HG03108 (cell line): ENCODE measurements at regions not wholly inside any gene's neighbourhood (a gene's known extent, or its start where the extent isn't known, plus 50 kb on each side); places are given as distances from the start of the nearest gene placed in this dataset.

Experiments
- ATAC-seq: cut with Tn5 transposase; IDR thresholded peaks from one replicate; pipeline ENCODE4 v1.9.1; 2021; ENCODE audit warnings: moderate library complexity; ENCODE audit not compliant: unreplicated experiment

- ATAC-seq, result no peak
Measured at GRCh38 chr3:72153477-72154314, 368.7 kb upstream of the PROK2 start.

GRCh38 chr3:72152551-72153476 lies 367.9 kb upstream of the PROK2 start:
- no peak for ATAC-seq

DNA sequence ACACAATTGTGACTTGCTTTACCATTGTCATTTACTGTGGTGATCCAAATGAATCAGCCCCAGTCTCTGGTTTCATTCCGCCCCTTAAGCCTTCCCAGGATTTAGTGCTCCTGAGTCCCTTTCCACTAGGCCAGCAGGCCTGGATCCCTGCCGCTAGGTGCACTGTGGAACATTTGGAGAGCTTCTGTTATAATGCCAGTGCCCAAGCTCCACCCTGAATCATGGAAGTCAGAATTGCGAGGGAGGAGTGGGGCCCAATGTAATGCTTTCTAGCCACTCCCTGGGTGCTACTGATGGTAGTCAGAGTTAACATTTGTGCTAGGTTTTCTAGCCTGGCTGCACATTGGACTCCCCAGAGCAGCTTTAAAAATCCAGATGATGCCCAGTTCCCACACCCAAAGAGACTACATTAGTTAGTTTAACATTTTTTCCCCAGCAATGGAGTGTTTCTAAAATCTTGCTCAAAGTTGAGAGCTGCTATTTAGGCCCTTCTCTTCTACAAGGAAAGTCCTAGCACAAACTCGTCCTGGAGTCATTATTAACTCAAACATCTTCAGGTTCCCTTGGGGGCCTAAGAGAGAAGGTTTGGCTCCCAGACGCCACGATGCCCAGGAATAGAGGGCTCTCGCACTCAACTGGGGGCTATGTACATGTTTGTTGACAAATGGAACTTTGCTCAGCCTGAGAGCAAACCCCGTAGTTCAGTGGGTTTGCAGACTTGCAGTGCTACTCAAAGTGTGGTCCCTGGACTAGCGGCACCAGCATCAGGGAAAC lies 366.7 kb upstream of the PROK2 start:
- no peak for ATAC-seq

DNA sequence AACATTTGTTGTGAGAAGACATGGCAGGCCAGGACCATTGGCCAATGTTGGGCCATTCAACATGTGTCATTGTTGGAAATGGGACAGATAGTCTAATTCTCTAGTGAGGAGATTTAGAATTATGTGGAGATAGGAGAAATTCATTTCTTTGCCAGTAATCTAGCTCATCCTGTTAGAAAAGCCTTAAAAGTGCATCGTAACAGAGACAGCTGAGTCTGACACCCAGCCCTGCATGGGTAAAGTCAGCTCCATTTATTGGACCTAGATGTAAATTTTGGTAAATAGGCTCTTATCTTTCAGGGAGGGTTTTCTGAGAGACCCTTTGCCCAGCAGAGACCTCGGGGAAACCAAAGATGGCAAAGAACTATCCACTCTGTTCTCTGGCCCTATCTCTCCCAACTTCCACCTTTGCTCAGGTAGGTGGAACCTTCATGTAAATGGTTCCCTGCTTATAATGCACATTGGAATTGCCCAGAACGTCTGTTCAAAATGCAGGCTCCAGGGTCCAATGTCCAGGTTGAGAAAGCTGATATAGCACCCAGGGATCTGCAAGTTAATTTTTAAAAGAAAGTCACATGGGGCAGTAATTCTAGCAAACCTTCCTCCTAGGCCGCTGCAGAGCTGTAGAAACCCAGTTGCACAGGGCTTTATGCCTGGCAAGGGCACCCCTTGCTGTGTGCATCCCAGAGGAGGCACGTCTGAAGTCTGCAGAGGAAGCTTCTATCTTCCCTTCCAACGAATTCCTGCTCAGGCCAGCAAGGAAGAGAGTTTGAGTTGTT lies 365.9 kb upstream of the PROK2 start:
- ATAC-seq, result no peak

GRCh38 chr3:72149645-72150300 lies 364.8 kb upstream of the PROK2 start:
- ATAC-seq, result no peak

- ATAC-seq, result no peak
Measured at GRCh38 chr3:72147600-72147999, 362.7 kb upstream of the PROK2 start.

DNA sequence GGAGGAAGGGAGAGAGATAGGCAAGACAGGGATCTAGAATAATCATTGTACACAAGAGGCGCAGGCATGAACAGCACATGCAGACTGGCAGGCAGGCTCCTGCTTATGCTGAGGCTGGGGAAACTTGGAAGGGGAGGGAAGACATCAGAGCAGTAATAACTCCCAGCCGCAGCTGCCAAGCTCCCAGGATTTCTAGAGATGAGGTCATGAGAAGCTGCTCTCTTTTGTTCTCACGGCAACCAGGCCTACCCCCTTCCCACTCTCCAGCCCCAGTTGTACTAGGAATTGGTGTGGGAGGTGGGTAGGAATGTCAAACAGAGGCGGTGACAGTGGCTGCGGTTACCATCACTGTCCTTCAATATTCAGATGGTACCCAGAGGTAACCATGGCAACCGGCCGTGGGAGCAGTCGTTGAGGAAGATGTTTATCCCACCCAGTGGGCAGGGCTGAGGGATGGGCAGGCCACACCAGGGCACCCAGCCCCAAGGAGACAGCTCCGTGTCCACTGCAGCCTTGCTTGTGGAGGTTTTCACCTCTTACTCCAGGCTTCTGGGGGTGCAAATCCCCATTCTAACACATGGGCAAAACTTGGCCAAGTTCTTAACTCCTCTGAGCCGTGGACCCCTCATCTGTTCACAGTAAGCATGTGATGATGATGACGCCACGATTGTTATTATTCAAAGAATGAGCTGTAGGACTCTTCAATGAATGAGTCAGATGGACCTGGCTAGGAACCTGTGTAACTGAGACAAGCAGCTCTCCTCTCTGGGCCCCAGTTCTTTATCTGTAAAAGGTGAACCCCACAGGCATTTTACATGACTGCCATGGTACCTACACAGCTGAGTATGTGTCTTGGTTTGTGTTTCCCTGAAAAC lies 360.8 kb upstream of the PROK2 start:
- no peak for ATAC-seq

- ATAC-seq, result no peak
Measured at GRCh38 chr3:72144773-72145505, 360.0 kb upstream of the PROK2 start.

DNA sequence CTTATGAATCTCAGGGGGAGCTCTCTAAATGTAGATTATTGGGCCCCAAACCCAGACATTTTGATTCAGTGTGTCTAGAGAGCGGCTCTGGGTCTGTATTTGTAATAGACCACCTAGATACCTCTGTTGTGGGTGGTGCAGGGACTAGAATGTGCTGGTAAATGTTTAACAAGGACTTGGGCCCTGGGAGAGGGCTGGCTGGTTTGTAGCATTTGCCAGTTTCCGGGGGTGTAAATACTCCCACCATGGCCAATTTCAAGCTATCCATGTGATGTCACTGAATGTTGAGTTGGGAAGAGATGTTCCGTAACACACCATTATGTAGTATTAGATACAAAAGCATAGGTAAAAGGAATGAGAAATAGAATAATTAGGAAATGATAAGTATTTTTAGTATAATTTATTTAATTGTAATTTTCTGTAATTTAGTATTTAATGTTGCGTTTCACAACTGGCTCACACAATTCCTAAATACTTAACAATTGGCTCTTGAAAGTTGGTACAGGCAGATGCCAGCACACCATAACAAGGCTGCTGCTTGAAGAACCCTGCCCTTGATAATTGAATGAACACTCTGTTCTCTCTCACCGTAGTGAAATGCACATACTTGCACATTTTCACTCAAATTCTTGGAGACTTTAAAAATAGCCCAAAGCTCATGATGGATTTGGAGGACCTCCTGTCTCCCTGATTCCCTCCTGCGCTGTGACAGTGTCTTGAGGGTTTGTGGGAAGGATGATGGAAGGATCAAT lies 359.2 kb upstream of the PROK2 start:
- no peak for ATAC-seq

- no peak for ATAC-seq
Measured at GRCh38 chr3:72143322-72143721, 358.4 kb upstream of the PROK2 start.

DNA sequence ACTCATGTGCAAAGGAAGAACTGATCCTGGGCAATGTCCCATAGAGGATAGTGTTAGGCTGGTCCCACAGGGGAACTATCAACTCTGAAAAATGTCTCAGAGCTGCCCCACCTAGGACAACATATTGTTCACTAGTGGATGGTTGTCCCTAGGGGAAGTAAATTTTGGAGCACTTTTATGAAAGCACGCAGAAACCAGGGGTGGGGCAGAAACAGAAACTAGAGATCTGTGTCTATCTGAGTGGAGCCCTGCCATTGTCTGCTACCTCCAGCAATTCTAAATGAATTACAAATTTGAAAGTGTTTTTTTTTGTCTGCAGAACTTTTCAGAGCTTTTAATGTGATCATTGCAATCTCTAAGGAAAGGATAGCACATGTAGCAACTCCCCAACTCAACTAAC lies 357.1 kb upstream of the PROK2 start:
- no peak for ATAC-seq

GRCh38 chr3:72141264-72141663 lies 356.3 kb upstream of the PROK2 start:
- no peak for ATAC-seq

DNA sequence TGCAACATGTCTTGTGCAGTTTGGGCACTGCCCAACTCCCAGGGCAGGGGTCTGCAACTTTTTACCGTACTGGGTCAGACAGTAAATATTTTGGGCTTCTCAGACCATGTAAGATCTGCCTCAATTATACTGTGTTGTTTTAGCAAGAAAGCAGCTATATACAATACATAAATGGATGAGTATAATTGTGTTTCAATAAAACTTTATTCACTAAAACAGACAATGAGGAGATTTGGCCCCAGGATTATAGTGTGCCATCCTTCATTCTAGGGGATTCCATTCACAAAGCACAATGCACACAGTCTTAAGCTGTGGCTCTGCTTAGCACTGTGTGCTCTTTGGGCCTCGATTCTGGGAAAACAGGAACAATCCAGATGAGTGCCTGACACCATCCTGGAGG lies 354.4 kb upstream of the PROK2 start:
- no peak for ATAC-seq

GRCh38 chr3:72137865-72138861 lies 353.2 kb upstream of the PROK2 start:
- ATAC-seq, result no peak

GRCh38 chr3:72135636-72136035 lies 350.7 kb upstream of the PROK2 start:
- ATAC-seq, result no peak

DNA sequence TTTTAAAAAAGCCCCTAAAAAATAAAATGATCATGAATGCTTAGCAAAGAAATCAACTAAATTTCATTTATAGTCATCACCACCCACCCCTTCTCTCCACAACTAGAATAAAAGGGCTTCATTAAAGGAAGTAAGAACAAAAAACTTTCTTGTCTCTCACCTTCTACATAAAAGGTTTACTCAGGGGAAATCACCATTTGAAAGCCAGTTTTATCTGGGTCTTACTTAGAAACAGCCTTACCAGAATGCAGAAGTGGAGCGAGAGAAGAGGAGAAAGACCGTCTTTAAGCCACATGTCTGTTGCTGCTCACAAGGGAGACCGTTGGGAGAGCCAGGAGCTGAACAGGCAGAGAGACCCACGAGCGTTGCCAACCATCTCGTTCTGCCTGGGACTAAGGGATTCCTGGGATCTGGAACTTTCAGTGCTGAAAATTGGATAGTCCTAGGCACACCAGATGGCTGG lies 350.1 kb upstream of the PROK2 start:
- no peak for ATAC-seq
